OCI-LY3 (cell line): ENCODE measurements at regions not wholly inside any gene's neighbourhood (a gene's known extent, or its start where the extent isn't known, plus 50 kb on each side); places are given as distances from the start of the nearest gene placed in this dataset.

Experiments used
- EZH2phosphoT487 ChIP-seq: fragments of 200-600 bp; shearing (Covaris generic); IDR thresholded peaks from 2 replicates; pipeline ENCODE4 v1.6.1; 2018; ENCODE audit warnings: antibody characterized with exemption, mixed run types, low read depth
- TF ChIP-seq, protein P1 (sequence below): fragments of 200-600, 300-600 bp; sonication (generic); IDR thresholded peaks from 2 replicates; pipeline ENCODE4 v1.5.1; 2014; ENCODE audit warnings: antibody characterized with exemption, low read length, low read depth

DNA sequence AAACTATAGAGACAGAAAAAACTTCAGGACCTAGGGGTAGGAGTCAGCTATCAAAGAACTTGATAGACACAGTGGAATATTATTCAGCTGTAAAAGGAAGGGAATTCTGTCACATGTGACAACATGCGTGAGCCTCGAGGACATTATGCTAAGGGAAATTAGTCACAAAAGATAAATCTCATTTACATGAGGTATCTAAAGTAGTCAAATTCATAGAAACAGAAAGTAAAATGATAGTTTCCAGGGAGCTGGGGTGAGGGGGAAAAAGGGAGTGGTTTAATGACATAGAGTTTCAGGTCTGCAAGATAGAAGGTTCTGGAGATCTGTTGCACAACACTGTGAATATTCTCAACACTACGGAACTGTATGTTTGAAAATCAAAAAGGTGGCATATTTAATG is 50.0 kb upstream of the PRIMA1 start:
- TF ChIP-seq, protein P1, sequence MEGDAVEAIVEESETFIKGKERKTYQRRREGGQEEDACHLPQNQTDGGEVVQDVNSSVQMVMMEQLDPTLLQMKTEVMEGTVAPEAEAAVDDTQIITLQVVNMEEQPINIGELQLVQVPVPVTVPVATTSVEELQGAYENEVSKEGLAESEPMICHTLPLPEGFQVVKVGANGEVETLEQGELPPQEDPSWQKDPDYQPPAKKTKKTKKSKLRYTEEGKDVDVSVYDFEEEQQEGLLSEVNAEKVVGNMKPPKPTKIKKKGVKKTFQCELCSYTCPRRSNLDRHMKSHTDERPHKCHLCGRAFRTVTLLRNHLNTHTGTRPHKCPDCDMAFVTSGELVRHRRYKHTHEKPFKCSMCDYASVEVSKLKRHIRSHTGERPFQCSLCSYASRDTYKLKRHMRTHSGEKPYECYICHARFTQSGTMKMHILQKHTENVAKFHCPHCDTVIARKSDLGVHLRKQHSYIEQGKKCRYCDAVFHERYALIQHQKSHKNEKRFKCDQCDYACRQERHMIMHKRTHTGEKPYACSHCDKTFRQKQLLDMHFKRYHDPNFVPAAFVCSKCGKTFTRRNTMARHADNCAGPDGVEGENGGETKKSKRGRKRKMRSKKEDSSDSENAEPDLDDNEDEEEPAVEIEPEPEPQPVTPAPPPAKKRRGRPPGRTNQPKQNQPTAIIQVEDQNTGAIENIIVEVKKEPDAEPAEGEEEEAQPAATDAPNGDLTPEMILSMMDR: no peak
- TF ChIP-seq EZH2phosphoT487: no peak
